AG08395 (cell line): ENCODE measurements at regions not wholly inside any gene's neighbourhood (a gene's known extent, or its start where the extent isn't known, plus 50 kb on each side); places are given as distances from the start of the nearest gene placed in this dataset.

Experiments
- DNase-seq: peaks from one replicate; pipeline ENCODE4 v3.0.0; 2012; ENCODE audit warnings: mixed read lengths, low spot score

GRCh38 chr11:37770145-37770544, 1172.1 kb upstream of the RAG2 start:
- no peak for DNase-seq

- DNase-seq, result no peak
Observed at GRCh38 chr11:37762079-37762478, 1164.0 kb upstream of the RAG2 start.

- DNase-seq, result no peak
Observed at GRCh38 chr11:37755521-37755920, 1157.5 kb upstream of the RAG2 start.

GRCh38 chr11:37748641-37749040, 1150.6 kb upstream of the RAG2 start:
- no peak for DNase-seq

GRCh38 chr11:37747121-37747520, 1149.1 kb upstream of the RAG2 start:
- DNase-seq, result no peak

- DNase-seq, result no peak
Observed at GRCh38 chr11:37727371-37727770, 1129.3 kb upstream of the RAG2 start.

GRCh38 chr11:37724315-37724714, 1126.3 kb upstream of the RAG2 start:
- DNase-seq, result no peak

GRCh38 chr11:37721485-37721884, 1123.4 kb upstream of the RAG2 start:
- no peak for DNase-seq

- no peak for DNase-seq
Observed at GRCh38 chr11:37718431-37718999, 1120.5 kb upstream of the RAG2 start.

GRCh38 chr11:37712251-37712650, 1114.2 kb upstream of the RAG2 start:
- no peak for DNase-seq

GRCh38 chr11:37710031-37710430, 1112.0 kb upstream of the RAG2 start:
- no peak for DNase-seq

- no peak for DNase-seq
Observed at GRCh38 chr11:37704791-37705190, 1106.8 kb upstream of the RAG2 start.

- no peak for DNase-seq
Observed at GRCh38 chr11:37699644-37700043, 1101.6 kb upstream of the RAG2 start.

GRCh38 chr11:37695283-37695682, 1097.2 kb upstream of the RAG2 start:
- no peak for DNase-seq

- no peak for DNase-seq
Observed at GRCh38 chr11:37689951-37690350, 1091.9 kb upstream of the RAG2 start.

GRCh38 chr11:37688456-37688855, 1090.4 kb upstream of the RAG2 start:
- no peak for DNase-seq

GRCh38 chr11:37687130-37687529, 1089.1 kb upstream of the RAG2 start:
- DNase-seq, result no peak

GRCh38 chr11:37671321-37671720, 1073.3 kb upstream of the RAG2 start:
- no peak for DNase-seq

- DNase-seq, result no peak
Observed at GRCh38 chr11:37666960-37667359, 1068.9 kb upstream of the RAG2 start.

- no peak for DNase-seq
Observed at GRCh38 chr11:37657645-37658044, 1059.6 kb upstream of the RAG2 start.

GRCh38 chr11:37647767-37648166, 1049.7 kb upstream of the RAG2 start:
- no peak for DNase-seq

GRCh38 chr11:37643968-37644367, 1045.9 kb upstream of the RAG2 start:
- DNase-seq, result no peak

GRCh38 chr11:37642296-37642695, 1044.3 kb upstream of the RAG2 start:
- DNase-seq, result no peak

GRCh38 chr11:37632748-37633147, 1034.7 kb upstream of the RAG2 start:
- no peak for DNase-seq

GRCh38 chr11:37630866-37631265, 1032.8 kb upstream of the RAG2 start:
- DNase-seq, result no peak
